ENCODE measurements at regions not wholly inside any gene's neighbourhood (a gene's known extent, or its start where the extent isn't known, plus 50 kb on each side); places are given as distances from the start of the nearest gene placed in this dataset.

- no peak overlapping the region for H3K27ac Mint-ChIP-seq
- no peak for TF ChIP-seq CTCF (IDR thresholded peaks at IDR 0.05; ENCODE audit: unreplicated experiment)
These were observed 423.4 kb downstream of the DMAC1 start for GRCh38 chr9:7376213-7376612.

GRCh38 chr9:7375013-7375511, 424.5 kb downstream of the DMAC1 start:
- Mint-ChIP-seq H3K27me3 (peaks cover 4% of the 10 kb centered on the region), H3K9me3 (ENCODE audit: low read depth) (peaks cover 10% of the 10 kb centered on the region), H3K4me3 (ENCODE audit: low read depth) (no peak overlapping the region), H3K36me3 (ENCODE audit: insufficient read depth) (peaks cover 2% of the 10 kb centered on the region), H3K27ac (no peak overlapping the region), H3K4me1 (ENCODE audit: low read depth) (peaks cover 10% of the 10 kb centered on the region)
- no peak for DNase-seq (ENCODE audit: low spot score, unreplicated experiment)
- no peak for TF ChIP-seq CTCF (IDR thresholded peaks at IDR 0.05; ENCODE audit: unreplicated experiment)

More at GRCh38 chr9:7376213-7376612, 423.4 kb downstream of the DMAC1 start:
- peaks cover 2% of the 10 kb centered on the region for H3K36me3 Mint-ChIP-seq (ENCODE audit: insufficient read depth)
- no peak for DNase-seq (ENCODE audit: low spot score, unreplicated experiment)
- peaks cover 10% of the 10 kb centered on the region for H3K9me3 Mint-ChIP-seq (ENCODE audit: low read depth)
- no peak overlapping the region for H3K4me3 Mint-ChIP-seq (ENCODE audit: low read depth)
- H3K4me1 Mint-ChIP-seq (ENCODE audit: low read depth): peaks cover 10% of the 10 kb centered on the region
- H3K27me3 Mint-ChIP-seq: peaks cover 4% of the 10 kb centered on the region

DNA sequence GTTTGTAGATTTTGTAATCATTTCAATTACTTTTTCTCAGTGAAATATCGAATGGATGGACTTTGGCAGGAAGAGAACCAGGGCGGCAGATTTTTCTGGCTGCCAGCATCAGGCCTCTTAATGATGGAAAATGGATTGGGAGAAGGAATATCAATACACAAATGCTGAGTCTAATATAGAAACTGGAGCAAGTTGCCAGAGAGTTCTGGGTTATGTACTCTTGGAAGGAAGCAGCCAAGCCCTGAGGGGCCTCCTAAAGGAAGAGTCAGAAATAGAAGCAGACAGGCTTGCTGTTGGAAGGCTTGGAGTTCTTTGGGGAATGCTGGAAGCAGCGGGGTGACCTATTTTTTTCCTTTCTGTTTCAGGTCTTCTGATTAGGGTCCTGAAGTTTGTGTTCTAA, 428.6 kb downstream of the DMAC1 start:
- Mint-ChIP-seq H3K36me3 (ENCODE audit: insufficient read depth) (no peaks in the 10 kb centered on the region), H3K4me1 (ENCODE audit: low read depth) (peaks cover 14% of the 10 kb centered on the region), H3K4me3 (ENCODE audit: low read depth) (no peak overlapping the region), H3K27me3 (peaks cover 6% of the 10 kb centered on the region), H3K27ac (peak overlapping the region; percentile 68), H3K9me3 (ENCODE audit: low read depth) (peaks cover 3% of the 10 kb centered on the region)
- DNase-seq (ENCODE audit: low spot score, unreplicated experiment): no peak
- no peak for TF ChIP-seq CTCF (IDR thresholded peaks at IDR 0.05; ENCODE audit: unreplicated experiment)

DNA sequence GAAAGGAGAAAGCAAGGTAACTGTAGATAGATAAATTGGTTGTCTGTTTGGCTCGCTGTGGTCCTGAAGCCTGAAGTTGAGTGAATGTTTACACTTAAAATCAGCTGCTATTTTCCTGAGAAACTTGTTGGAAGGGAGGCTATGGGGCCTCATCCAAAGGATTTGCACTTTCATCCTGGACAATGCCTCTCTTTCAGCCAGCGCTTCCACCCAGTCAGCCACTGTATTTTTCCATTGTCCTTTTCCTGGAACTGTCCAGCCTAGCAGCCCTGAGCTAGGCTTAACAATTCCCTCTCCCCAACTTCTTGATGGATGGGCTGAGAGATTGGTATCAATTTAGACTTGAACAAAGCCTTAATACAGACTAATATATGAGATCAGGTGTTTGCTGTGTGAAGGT, 429.2 kb downstream of the DMAC1 start:
- Mint-ChIP-seq H3K27ac (no peak overlapping the region), H3K9me3 (ENCODE audit: low read depth) (no peaks in the 10 kb centered on the region), H3K36me3 (ENCODE audit: insufficient read depth) (no peaks in the 10 kb centered on the region), H3K27me3 (peaks cover 6% of the 10 kb centered on the region), H3K4me1 (ENCODE audit: low read depth) (peaks cover 16% of the 10 kb centered on the region), H3K4me3 (ENCODE audit: low read depth) (no peak overlapping the region)
- TF ChIP-seq CTCF (IDR thresholded peaks at IDR 0.05; ENCODE audit: unreplicated experiment): no peak
- DNase-seq (ENCODE audit: low spot score, unreplicated experiment): no peak

DNA sequence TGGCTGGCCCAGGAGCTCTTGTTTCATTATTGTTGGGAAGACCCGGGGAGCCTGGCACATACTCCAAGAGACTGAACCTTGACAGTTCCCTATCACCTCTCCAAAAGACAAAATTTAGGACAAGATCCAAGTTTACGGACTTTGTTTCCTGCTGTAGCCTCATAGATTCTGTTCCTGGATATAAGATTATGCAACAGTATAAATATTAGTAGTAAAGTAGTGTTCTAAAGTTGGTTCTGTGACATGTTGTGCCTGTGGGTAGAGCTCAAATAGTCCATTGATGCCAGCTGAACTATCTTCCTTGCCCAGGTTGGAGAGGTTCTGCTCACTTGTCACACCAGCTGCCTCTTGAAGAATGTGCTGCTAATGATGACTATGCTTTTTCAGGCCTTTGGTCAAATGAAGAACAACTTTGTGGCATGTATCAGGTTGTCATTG, 430.2 kb downstream of the DMAC1 start:
- TF ChIP-seq CTCF (IDR thresholded peaks at IDR 0.05; ENCODE audit: unreplicated experiment): no peak
- no peak overlapping the region for H3K27ac Mint-ChIP-seq
- H3K9me3 Mint-ChIP-seq (ENCODE audit: low read depth): no peaks in the 10 kb centered on the region
- DNase-seq (ENCODE audit: low spot score, unreplicated experiment): no peak
- H3K36me3 Mint-ChIP-seq (ENCODE audit: insufficient read depth): no peaks in the 10 kb centered on the region
- no peak overlapping the region for H3K4me3 Mint-ChIP-seq (ENCODE audit: low read depth)
- peaks cover 6% of the 10 kb centered on the region for H3K27me3 Mint-ChIP-seq
- peaks cover 15% of the 10 kb centered on the region for H3K4me1 Mint-ChIP-seq (ENCODE audit: low read depth)

Data from progenitor cell of endocrine pancreas (in vitro differentiated cells).